GM19438 (cell line): ENCODE measurements at regions not wholly inside any gene's neighbourhood (a gene's known extent, or its start where the extent isn't known, plus 50 kb on each side); places are given as distances from the start of the nearest gene placed in this dataset.

Experiments used
- ATAC-seq: cut with Tn5 transposase; IDR thresholded peaks from one replicate; pipeline ENCODE4 v1.9.1; 2021; ENCODE audit warnings: low read depth; ENCODE audit not compliant: unreplicated experiment

DNA sequence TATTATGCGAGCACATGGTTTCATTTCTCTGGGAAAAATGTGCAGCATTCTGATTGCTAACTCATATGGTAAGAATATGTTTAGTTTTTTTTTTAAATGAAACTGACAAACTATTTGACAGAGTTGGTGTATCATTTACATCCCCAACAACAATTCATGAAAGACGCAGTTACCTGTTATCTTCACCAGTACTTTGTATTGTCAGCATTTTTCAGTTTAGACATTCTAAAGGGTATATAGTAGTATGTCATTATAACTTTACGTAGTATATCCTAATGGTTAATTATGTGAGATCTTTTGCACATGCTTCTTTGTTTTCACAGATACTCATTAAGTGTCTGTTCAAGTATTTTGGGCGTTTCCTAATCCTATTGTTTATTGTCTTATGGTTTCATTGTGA is 891.1 kb upstream of the AGA start:
- no peak for ATAC-seq

DNA sequence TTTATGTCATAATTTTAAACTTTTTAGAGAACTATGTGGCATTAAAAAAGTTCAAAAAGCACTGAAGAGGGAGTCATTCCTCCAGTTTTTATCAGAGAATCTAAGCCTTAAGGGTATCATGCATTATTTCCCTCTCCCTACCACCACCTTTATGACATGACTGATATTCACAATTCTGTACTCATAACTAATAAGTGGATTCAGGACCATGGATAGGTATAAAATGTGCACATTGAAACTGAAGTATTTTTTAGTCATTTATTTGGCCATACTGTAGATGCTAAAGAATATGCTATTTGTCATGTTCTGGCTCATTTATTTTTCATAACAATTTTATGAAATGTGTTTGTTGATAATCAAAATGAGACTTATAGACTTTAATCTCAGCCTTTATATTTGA is 897.5 kb upstream of the AGA start:
- no peak for ATAC-seq

DNA sequence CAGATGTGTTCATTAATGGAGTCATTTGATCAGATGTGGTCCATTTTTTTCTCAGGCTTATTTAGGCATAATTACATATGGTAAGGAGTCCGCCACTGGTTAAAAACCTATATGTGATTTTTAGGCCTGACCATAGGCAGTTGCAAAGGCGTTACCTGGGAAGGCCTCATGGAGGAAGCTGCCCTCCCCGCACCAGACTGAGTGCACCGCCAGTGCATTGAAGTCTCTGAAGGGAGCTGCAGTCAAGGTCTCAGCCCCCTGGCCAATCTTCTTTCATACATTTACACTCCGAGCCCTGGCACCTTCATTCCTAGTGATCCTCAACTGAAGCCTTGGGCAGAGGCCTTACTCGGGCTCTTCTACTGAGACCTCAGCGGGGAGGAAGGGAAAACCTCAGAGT is 898.2 kb upstream of the AGA start:
- ATAC-seq: no peak

DNA sequence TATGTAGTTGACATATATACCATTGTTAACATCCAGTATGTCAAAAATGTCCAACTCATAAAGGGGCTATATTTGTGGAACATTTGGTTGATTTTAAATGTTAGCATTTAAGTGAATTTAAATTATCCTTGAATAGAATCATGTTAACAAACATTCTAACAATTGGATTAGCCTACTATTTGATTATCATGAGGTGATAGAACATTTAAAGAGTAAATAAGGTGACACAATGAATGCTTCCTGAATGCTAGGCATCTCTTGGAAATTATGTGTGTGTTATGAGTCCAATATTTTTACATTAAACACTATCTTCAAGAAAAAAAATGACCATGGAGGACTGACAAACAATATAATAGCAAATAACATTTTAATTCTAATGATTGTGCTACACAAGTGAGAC is 901.9 kb upstream of the AGA start:
- ATAC-seq: no peak

DNA sequence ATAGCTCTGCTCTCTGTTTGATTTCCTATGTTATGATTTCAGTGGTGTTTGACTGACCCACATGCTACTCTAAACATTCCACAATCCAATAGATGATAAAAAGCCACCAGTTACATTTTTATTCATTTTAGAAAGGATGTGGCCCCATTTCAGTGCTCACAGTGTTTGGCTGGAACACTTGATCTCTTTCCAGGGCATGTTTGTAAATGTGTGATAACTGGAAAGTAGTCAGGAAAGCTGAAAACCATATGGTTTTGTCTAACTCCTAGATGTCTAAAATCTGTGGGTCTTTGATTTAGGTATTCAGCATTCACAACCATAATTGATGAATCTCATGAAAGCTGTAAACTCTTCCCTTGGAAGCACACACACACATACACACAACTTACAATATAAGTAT is 904.9 kb upstream of the AGA start:
- ATAC-seq: no peak

DNA sequence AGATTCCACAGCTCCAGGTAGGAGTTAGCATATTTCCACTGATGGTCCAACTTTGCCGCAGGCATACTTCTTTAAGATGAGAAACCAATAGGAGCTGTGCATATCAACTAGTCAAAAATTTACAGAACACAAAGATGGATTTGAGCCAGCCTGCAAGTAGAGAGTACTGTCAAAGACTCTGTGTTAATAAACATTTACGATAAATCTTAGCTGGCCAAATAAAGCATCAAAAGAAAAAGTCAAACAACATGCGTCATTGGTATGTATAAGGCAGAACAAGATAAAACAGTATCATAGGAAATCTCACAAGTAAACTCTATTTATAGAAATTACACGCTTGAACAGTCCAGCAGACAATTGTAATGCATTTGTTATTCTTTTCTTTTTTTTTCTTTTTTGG is 907.4 kb upstream of the AGA start:
- ATAC-seq: no peak

DNA sequence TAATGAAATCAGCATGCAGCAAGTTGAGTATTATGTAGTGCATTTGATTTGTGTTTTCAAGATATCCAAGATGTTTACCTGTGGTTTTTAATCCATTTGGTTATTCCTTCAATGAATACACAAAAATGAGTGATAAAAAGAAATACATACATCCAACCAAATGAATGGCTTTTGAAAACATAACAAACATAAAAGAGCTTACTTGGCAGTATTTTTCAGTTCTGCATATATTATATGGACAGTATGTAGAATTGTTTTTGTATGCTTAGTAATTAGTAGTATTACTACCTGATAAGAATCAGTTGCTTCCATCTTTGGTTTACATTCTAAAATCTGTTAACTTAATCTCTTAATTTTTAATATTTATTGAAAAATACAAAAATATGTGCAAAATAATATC is 908.9 kb upstream of the AGA start:
- no peak for ATAC-seq

DNA sequence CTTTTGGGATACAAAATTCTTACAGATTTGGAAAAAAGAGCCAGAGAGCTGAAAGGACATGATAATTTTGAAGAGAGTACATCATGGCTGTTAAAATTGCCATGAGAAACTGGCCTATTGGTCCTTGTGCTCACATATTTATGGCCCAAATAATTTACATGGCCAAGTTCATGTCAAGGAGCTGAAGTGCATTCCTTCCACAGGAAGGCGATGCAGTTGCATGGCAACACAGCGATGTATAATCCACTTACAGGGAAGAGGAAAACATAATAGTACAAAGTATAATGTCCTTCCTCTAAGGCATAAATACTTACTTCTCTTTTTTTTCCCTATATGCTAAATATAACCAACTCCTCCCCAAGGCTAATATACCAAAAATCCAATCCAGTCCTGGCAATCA is 914.5 kb upstream of the AGA start:
- ATAC-seq: no peak

DNA sequence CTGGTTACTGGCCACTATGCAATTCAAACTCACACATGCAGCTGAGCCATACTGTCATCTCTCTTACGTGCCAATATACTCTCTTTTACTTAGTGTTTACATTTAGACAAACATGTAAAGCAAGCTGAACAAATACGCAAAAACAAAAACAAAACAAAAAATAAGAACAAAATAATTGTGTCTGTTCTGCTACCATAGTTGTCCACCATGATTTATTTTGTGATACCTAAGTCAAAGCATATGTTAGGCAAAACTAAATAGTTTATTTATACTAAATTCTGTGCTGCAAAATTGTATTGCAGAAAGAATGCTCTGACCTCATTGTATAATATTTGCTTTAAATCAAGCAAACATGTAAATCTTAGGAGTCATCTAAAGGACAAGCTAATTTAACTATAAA is 943.2 kb upstream of the AGA start:
- no peak for ATAC-seq

DNA sequence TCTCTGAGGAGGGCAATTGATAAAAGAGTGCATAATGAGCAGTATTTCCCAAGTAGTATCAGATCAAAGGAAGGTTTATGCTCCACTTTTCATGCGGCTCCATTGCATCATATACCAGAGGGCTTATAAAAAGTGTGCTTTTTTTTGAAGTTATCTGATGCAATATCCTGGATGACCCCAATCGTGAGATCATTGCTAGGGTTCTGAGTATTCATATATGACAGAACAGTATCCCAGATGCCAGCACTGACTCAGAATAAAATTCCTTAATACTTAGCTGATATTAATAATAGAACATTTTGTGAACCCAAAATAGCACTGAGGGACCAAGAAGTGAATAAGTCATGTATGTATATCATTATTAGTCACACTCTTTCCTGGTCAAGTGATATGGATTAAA is 945.5 kb upstream of the AGA start:
- no peak for ATAC-seq

DNA sequence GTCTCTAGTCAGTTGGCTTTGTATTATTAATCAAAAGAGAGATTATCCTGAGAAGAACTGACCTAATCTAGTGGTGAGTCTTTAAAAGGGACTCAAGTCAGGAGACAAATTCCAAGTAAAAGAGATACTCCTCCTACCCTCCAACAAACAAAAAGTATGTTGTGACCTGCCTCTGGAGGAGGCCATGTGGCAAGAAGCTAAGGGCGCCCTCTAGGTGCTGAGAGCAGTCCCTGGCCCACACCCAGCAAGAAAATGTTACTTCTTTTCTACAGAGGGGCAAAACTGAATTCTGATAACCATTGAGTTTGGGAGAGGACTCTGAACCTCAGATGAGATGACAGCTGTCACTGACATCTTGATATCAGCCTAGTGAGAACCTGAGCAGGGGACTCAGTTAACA is 953.6 kb upstream of the AGA start:
- no peak for ATAC-seq

DNA sequence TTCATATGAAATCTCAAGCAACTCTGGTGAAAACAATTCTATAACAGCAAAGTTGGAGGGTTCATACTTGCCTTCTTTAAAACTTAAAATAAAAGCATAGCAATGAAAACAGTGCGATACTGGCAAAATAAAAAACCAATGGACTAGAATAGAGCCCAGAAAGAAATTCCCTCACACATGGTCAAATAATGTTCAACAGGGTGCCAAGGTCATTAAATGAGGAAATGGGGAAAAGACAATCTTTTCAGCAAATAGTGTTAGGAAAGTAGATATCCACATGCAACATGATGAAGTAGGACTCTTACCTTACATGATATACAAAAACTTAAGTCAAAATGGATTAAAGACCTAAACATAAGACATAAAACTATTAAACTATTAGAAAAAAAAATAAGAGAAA is 970.2 kb upstream of the AGA start:
- no peak for ATAC-seq

DNA sequence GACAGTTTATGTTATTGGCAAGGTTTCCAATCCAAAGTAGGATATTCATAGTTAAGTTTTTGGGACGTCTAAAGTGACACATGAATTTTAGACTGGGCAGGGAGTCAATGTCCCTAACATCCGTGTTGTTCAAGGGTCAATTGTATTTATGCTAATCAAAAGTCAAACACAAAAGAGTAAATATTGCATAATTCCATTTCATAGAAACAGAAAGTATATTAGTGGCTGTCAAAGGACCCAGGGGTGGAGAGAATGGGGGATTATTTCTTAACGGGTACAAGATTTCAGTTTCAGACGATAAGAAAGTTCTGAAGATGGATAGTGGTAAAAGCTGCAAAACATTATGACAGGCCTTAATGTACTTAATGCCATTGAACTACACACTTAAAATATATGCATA is 971.8 kb upstream of the AGA start:
- ATAC-seq: no peak

DNA sequence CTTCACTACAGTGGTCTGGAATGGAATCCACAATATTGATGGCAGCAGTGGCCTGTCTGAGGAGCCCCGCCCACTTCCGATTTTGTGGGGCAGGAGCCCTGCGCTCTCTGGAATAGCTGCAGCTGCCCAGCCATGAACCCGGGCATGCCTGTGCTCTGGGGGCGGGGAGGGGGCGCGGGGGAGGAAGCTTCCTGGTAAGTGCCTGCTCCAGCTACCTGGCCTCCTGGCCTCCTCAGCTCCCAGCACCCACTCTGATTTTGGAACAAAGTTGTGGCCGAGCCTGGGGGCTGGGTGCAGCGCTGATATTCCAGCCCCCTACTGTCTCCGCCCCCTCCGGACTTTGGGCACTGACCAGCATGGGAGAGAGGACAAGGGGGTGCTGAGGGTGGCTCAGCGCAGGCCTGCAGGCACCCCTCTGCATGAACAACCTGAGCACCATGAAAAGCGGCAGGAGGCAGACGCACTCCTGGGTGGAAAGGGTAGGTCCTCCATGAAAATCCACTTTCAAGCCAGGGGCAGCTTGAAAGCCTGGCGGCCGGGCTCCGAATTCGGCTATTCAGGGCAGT is 972.7 kb upstream of the AGA start:
- ATAC-seq: no peak

DNA sequence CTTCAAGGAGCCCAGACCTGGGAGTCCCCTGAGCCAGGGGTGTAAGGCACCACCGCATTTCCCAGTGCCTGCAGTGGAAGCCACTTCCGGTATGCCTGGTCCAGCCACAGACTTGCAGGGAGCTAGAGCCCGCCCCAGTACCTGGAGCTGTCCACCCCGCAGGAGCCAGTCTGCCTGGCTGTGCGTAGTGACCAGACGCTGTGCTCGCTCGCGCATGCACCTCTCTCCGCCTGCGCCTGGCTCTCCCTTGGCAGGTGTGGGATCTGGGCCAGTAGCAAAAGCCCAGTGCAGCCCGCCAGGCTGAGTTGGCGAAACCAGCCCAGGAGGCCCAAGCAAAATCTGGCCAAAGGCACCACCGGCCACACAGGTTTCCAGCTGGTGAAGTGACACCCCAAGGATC is 973.7 kb upstream of the AGA start:
- no peak for ATAC-seq

DNA sequence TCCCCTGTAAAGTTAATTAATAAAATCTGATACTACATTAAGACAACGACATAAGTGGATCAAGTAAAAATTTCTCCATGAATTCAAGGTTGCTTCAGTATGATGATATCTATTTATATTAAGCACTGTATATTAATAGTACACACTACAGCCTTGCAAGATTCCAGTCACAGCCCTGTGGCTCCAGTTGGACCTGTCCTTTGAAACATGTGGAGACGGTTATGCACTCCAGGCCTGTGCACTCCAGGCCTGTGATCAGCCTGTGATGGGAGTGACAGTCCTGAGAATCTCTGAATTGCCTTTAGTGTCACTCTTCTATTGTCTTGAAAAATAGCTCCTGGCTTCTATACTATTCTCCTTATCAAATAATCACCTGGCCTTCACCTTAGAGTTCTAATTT is 981.1 kb upstream of the AGA start:
- no peak for ATAC-seq

DNA sequence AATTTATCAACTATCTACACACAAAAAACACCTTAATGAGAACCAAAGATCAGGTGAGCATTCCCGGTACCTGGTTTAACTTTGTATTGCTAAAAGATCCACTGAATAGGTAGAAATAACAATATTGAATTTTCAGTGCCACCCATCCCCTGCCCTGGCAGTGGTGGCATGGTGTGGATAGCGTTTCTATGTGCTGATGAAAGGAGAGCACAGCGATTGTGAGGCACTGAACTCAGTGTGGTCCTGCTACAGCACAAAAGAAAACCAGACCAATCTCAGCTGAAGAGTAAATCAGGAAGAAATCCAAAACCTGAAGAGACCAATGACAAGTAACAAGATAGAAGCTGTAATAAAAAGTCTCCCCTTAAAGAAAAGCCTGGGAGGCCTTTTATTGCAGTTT is 984.6 kb upstream of the AGA start:
- no peak for ATAC-seq

DNA sequence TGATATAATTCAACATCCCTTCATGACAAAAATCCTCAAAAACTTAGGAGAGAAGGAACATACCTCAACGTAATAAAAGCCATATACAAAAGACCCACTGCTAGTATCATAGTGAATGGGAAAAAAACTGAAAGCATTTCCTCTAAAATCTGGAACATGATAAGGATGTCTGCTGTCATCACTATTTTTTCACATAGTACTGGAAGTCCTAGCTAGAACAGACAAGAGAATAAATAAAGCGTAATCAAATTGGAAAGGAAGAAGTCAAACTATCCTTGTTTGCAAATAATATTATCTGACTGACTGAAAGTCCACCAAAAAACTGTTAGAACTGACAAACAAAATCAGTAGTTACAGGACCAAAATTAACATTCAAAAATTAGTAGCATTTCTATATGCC is 985.4 kb upstream of the AGA start:
- ATAC-seq: no peak

DNA sequence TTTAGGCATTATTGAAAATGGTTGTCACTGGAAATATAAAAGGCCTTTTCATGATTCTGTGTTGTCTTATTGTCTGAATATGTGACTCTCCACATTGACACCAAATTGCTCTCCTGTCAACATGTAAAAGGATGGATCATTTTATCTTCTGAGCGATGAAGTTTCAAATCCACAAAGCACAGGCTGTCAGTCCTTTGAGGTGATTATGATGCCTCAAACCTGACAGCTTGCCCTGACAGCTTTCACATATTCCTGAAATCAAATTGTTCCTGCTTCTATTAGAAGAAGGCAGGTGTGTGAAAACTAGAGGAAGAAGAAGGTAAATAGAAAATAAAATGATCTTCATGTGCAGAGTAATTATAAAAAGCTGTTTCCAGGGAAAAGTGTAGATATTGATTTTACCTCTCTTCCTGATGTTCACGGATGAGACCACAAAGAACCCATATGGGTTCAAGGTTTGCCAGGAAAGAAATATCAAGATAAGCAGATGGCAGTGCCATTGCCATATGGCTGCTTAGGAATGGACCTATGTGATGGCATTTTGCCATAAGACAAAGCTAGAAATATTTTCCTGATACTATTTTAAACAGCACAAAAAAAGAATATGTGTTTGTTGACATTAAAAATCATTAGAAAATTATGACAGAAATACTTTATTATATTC is 1006.3 kb upstream of the AGA start:
- ATAC-seq: no peak

DNA sequence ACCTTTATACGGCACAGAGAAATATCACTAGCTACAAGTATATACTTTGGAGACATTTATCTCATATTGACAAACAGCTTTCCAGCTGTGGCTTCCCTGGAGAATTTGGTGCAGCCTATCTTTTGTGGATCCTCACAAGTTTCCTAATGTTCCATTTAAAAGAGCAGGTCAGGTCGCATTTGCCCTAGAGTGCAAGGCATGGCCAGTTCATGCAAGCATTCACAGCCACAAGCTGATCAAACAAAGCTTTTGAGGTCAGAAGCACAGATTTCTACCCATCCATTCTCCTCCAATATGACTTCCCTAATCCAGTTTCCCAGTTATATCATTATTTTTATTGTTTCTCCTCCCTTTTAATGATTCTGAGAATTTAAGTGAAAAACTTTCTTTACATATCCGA is 1008.4 kb upstream of the AGA start:
- no peak for ATAC-seq

DNA sequence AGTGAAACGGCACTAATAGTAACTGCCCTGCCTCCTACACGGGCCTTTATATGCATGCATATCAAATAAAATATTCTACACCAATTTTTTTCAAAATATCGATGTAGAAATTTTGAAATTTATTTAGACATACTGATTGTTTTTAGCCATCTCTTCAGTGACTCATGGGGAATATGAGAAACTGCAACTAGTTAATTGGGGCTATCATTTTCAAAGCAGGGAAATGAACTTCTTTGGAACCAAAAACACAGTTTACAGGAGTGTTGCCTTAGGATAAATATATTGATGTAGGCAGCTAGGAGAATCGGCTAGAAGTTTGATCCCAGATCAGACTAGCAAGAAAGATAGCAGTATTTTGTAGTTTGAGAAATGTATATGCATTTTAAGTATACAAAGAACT is 1010.8 kb upstream of the AGA start:
- ATAC-seq: no peak

DNA sequence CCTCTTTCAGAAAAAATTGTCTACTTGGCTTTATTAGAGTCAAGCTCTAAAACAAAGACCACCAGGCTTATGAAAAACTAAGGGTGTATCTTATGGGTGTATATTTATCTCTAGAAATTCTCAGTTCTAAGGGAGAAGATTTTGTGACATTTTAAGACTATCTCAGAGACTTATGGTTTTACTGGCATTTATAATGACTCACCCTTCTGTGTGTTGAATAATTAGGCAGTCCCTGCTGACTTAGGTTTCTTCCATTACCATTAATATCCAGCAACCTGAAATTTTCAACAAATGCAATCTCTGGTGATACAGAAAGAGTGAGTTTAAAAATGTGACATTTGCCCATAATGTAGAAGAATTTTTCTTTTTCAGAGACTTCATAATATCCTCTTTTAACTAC is 1015.0 kb upstream of the AGA start:
- ATAC-seq: no peak

DNA sequence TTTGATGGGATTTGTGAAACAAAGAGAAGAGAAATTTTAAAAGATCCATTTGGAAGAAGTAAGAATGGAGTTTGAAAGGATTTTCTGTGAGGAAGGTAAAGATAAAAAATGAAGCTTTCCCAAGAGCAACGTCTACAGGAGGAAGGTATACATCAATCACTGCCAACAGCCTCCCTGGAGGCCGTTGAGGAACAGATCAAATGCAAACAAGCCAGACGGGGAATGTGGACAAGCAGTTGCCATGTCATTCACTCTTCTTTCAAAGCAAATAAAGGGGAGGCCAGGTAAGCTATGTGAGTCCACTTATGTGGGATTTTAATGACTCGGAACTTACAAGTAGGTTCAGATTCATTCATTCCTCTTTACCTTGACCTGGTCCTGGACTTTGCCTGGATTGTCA is 1020.5 kb upstream of the AGA start:
- ATAC-seq: no peak
